Large intestine (tissue), 3 donors: ENCODE measurements at regions not wholly inside any gene's neighbourhood (a gene's known extent, or its start where the extent isn't known, plus 50 kb on each side); places are given as distances from the start of the nearest gene placed in this dataset.

ENCODE experiments used
- DNase-seq, 2 donors: peaks; one replicate each; pipeline versions ENCODE4 v3.0.0 to v3.0.0-alpha.2; 2013
- H3K27ac ChIP-seq: one replicate; pipeline ENCODE4 v1.5.1; 2013; ENCODE audit warnings: low read length
- H3K27me3 ChIP-seq: 2 replicates; pipeline ENCODE4 v1.6.1; 2013; ENCODE audit warnings: low read length; ENCODE audit not compliant: control insufficient read depth, insufficient read depth
- H3K36me3 ChIP-seq: 2 replicates; pipeline ENCODE4 v1.6.1; 2013; ENCODE audit warnings: low read length; ENCODE audit not compliant: control insufficient read depth, insufficient read depth
- H3K4me1 ChIP-seq: one replicate; pipeline ENCODE4 v1.6.1; 2013; ENCODE audit warnings: low read length; ENCODE audit not compliant: control insufficient read depth, insufficient read depth
- H3K4me3 ChIP-seq: one replicate; pipeline ENCODE4 v1.5.1; 2013; ENCODE audit warnings: low read length
- H3K9me3 ChIP-seq: one replicate; pipeline ENCODE4 v1.6.1; 2013; ENCODE audit warnings: mild to moderate bottlenecking, low read depth, low read length, moderate library complexity; ENCODE audit not compliant: control insufficient read depth
- WGBS: methylation state at CpG from one replicate; pipeline ENCODE4 v1.1.5; 2013; ENCODE audit warnings: low lambda C conversion rate; ENCODE audit not compliant: insufficient coverage; 5-methylcytosine and 5-hydroxymethylcytosine counted together

- Histone ChIP-seq H3K9me3 (no peaks in the 10 kb centered on the region), H3K27me3 (no peaks in the 10 kb centered on the region), H3K4me1 (no peaks in the 10 kb centered on the region), H3K27ac (no peak overlapping the region), H3K4me3 (no peak overlapping the region), H3K36me3 (no peaks in the 10 kb centered on the region)
- no peak for DNase-seq
- no CpG with 5 or more reads among the region's 8 CpGs for WGBS
These were observed 177.9 kb upstream of the TLE3 start for GRCh38 chr15:70275461-70276138.

- no peak for DNase-seq
- H3K36me3 ChIP-seq = no peaks in the 10 kb centered on the region
- H3K4me3 ChIP-seq = no peak overlapping the region
- WGBS = no CpG with 5 or more reads among the region's 4 CpGs
- H3K4me1 ChIP-seq = no peaks in the 10 kb centered on the region
- H3K27ac ChIP-seq = no peak overlapping the region
- H3K9me3 ChIP-seq = no peaks in the 10 kb centered on the region
- peaks cover 3% of the 10 kb centered on the region for H3K27me3 ChIP-seq
These were observed 177.2 kb upstream of the TLE3 start for GRCh38 chr15:70274908-70275307.

GRCh38 chr15:70274255-70274880, 176.7 kb upstream of the TLE3 start:
- no peaks in the 10 kb centered on the region for H3K36me3 ChIP-seq
- no peaks in the 10 kb centered on the region for H3K4me1 ChIP-seq
- H3K27me3 ChIP-seq = peaks cover 6% of the 10 kb centered on the region
- H3K4me3 ChIP-seq = no peak overlapping the region
- H3K27ac ChIP-seq = no peak overlapping the region
- WGBS = 93% methylated on average over 3 of the region's 3 CpGs
- DNase-seq = no peak
- no peaks in the 10 kb centered on the region for H3K9me3 ChIP-seq

- H3K4me3 ChIP-seq = no peak overlapping the region
- DNase-seq = no peak
- no peaks in the 10 kb centered on the region for H3K9me3 ChIP-seq
- no CpG with 5 or more reads among the region's 3 CpGs for WGBS
- H3K27me3 ChIP-seq = peaks cover 10% of the 10 kb centered on the region
- H3K36me3 ChIP-seq = no peaks in the 10 kb centered on the region
- H3K27ac ChIP-seq = no peak overlapping the region
- H3K4me1 ChIP-seq = no peaks in the 10 kb centered on the region
These were observed 176.1 kb upstream of the TLE3 start for GRCh38 chr15:70273808-70274207.

DNA sequence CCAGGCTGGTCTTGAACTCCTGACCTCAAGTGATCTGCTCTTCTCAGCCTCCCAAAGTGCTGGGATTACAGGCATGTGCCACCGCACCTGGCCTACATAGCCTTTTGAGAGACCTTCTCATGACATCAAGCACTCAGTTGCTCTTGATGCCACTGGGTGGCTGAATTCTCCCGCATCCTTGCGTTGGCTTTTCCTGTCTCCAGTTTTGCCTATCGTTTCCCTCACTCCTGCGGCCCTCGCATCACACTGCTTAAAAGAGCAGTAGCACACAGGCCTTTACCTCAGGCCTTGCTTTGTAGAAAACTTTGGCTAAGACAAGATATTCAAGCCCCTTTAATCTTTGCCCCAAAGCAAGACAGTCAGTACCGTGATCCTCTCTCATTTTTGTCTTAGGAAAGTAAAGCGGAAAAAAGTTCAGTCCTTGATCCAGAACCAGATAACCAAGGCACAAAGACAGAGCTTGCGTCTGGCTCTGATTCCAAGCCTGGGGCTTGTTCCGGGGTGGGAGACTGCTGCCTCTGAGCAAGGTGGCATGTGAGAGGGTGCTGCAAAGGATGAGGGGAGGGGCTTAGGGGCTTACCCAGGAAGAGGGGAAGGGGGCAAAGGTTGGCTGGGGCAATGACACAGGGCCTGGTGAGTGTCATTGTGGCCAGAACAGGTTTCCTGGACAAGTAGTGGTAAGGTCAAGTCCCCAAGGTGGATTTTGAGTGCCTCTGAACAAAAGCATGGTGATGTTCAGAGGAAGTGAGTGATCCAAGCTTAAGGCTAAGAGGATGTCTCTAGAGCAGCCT, 175.0 kb upstream of the TLE3 start:
- no peaks in the 10 kb centered on the region for H3K9me3 ChIP-seq
- 86% methylated on average over 4 of the region's 10 CpGs for WGBS
- no peak for DNase-seq

GRCh38 chr15:70271422-70272088, 173.8 kb upstream of the TLE3 start:
- Histone ChIP-seq H3K27me3 (peaks cover 15% of the 10 kb centered on the region), H3K4me1 (no peaks in the 10 kb centered on the region), H3K9me3 (no peaks in the 10 kb centered on the region), H3K4me3 (no peak overlapping the region), H3K27ac (no peak overlapping the region), H3K36me3 (no peaks in the 10 kb centered on the region)
- DNase-seq = no peak
- no CpG with 5 or more reads among the region's 3 CpGs for WGBS

More for the DNA sequence above, 175.0 kb upstream of the TLE3 start:
- Histone ChIP-seq H3K4me3 (no peak overlapping the region), H3K27ac (no peak overlapping the region), H3K4me1 (no peaks in the 10 kb centered on the region), H3K27me3 (peaks cover 15% of the 10 kb centered on the region), H3K36me3 (no peaks in the 10 kb centered on the region)

DNA sequence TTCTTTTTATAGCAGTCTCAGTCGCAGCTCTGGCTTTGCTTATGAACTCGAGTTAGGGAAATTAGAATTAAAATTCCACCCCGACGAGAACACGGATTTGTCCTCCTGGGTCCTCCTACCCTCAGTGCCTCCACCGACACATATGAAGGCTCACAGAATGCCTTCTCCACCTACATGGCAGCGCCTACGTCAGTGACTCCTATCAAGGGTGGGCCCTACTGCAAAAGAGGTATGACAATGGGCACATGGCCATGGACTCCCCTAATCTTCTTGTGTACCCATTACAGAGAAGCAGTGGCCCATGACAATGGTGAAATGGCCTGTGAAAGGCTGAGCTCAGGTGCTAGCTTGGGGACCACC, 173.0 kb upstream of the TLE3 start:
- no peaks in the 10 kb centered on the region for H3K4me1 ChIP-seq
- H3K27me3 ChIP-seq = peaks cover 15% of the 10 kb centered on the region
- no peak overlapping the region for H3K27ac ChIP-seq
- H3K9me3 ChIP-seq = no peaks in the 10 kb centered on the region
- no peak for DNase-seq
- no peak overlapping the region for H3K4me3 ChIP-seq
- H3K36me3 ChIP-seq = no peaks in the 10 kb centered on the region
- 80% methylated on average over 1 of the region's 8 CpGs for WGBS

GRCh38 chr15:70269991-70270751, 172.5 kb upstream of the TLE3 start:
- no peak overlapping the region for H3K4me3 ChIP-seq
- H3K36me3 ChIP-seq = no peaks in the 10 kb centered on the region
- H3K4me1 ChIP-seq = no peaks in the 10 kb centered on the region
- no peak overlapping the region for H3K27ac ChIP-seq
- H3K27me3 ChIP-seq = peaks cover 15% of the 10 kb centered on the region
- DNase-seq = no peak
- WGBS = no CpG with 5 or more reads among the region's 10 CpGs
- no peaks in the 10 kb centered on the region for H3K9me3 ChIP-seq

GRCh38 chr15:70269311-70269911, 171.7 kb upstream of the TLE3 start:
- DNase-seq = no peak
- no peaks in the 10 kb centered on the region for H3K4me1 ChIP-seq

More at GRCh38 chr15:70269311-70269911, 171.7 kb upstream of the TLE3 start:
- Histone ChIP-seq H3K27ac (no peak overlapping the region), H3K36me3 (no peaks in the 10 kb centered on the region), H3K27me3 (peaks cover 15% of the 10 kb centered on the region), H3K9me3 (no peaks in the 10 kb centered on the region), H3K4me3 (no peak overlapping the region)
- no CpG with 5 or more reads among the region's 9 CpGs for WGBS
